Hepatocyte (in vitro differentiated cells): ENCODE measurements at regions not wholly inside any gene's neighbourhood (a gene's known extent, or its start where the extent isn't known, plus 50 kb on each side); places are given as distances from the start of the nearest gene placed in this dataset.

ENCODE experiments used
- CTCF ChIP-seq: fragments of 200-600 bp; sonication (generic); IDR thresholded peaks from 2 replicates; pipeline ENCODE4 v1.5.1; 2016; ENCODE audit warnings: antibody characterized with exemption, mild to moderate bottlenecking; ENCODE audit not compliant: poor library complexity
- EZH2 ChIP-seq: fragments of 200-600 bp; sonication (generic); IDR thresholded peaks from 2 replicates; pipeline ENCODE4 v1.6.1; 2016; ENCODE audit warnings: antibody characterized with exemption, mild to moderate bottlenecking, borderline replicate concordance
- EZH2phosphoT487 ChIP-seq: fragments of 200-600 bp; sonication (generic); IDR thresholded peaks from one replicate; pipeline ENCODE4 v1.6.1; 2018; ENCODE audit warnings: antibody characterized with exemption, mild to moderate bottlenecking, low read depth, moderate library complexity; ENCODE audit not compliant: unreplicated experiment, severe bottlenecking

- no peak for TF ChIP-seq CTCF
- TF ChIP-seq EZH2: no peak
- TF ChIP-seq EZH2phosphoT487: no peak
Observed at GRCh38 chr7:134371536-134371935, 54.8 kb upstream of the SLC35B4 start.
